Activated CD8-positive, alpha-beta memory T cell treated with anti-CD3 and anti-CD28 coated beads, Interleukin-2, amount 10 ng/mL, durations not matched to agents 7 days and 5 days (primary cell): ENCODE measurements at regions not wholly inside any gene's neighbourhood (a gene's known extent, or its start where the extent isn't known, plus 50 kb on each side); places are given as distances from the start of the nearest gene placed in this dataset.
"Not testable (repeated sequence)": the region's sequence is repeated elsewhere in the genome, so short reads cannot be mapped to it uniquely, and the experiment has no call there.

Source experiments
- ATAC-seq: fragments of 150-1000 bp; cut with Tn5 transposase; one replicate; pipeline ENCODE4 v1.10.0; 2021; ENCODE audit warnings: moderate library complexity
- CTCF ChIA-PET: fragments of 350-600 bp; sonication (Branson Sonifier 250); formaldehyde crosslinking; loops from one replicate; lab custom pipeline; 2021; ENCODE audit warnings: antibody characterized with exemption; lab: Charles Lee
- DNase-seq: peaks from one replicate; pipeline ENCODE4 v3.0.0-alpha.2; 2020
- H3K27ac Mint-ChIP-seq: one replicate; pipeline ENCODE4 v1.8.0; 2021; ENCODE audit warnings: mild to moderate bottlenecking, mixed read lengths
- H3K27me3 Mint-ChIP-seq: one replicate; pipeline ENCODE4 v1.8.0; 2021; ENCODE audit warnings: mixed read lengths
- H3K36me3 Mint-ChIP-seq: one replicate; pipeline ENCODE4 v1.8.0; 2021; ENCODE audit warnings: mild to moderate bottlenecking, mixed read lengths
- H3K4me1 Mint-ChIP-seq: one replicate; pipeline ENCODE4 v1.8.0; 2021; ENCODE audit warnings: mixed read lengths
- H3K4me3 Mint-ChIP-seq: one replicate; pipeline ENCODE4 v1.8.0; 2021; ENCODE audit warnings: mild to moderate bottlenecking, moderate library complexity, mixed read lengths
- H3K9me3 Mint-ChIP-seq: one replicate; pipeline ENCODE4 v1.8.0; 2022; ENCODE audit warnings: low read depth, mixed read lengths

DNA sequence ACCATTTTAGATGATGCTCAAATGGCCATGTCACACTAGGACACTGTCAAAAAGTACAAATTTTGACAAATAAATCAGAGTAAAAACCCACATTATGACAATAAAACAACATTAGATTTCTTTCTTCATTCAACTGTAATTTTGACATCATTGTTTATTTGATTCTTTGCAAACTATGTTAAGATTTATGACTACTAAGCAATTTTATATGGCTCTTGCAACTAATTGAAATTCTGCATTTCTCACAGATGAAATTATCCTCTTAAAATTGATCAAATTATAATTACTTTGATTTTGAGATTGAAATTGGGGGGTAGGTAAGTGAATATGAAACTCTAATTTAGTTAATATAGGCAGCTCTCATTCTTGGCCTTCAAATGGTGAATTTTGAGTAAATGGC is 59.8 kb downstream of the ATOH1 start:
- H3K27me3 Mint-ChIP-seq = no peaks in the 10 kb centered on the region
- H3K4me3 Mint-ChIP-seq = no peak overlapping the region
- H3K36me3 Mint-ChIP-seq = no peaks in the 10 kb centered on the region
- no peaks in the 10 kb centered on the region for H3K9me3 Mint-ChIP-seq
- DNase-seq = no peak
- no peaks in the 10 kb centered on the region for H3K4me1 Mint-ChIP-seq
- H3K27ac Mint-ChIP-seq = no peak overlapping the region
- CTCF ChIA-PET = no interaction called here
- no peak for ATAC-seq

GRCh38 chr4:93888768-93889167 is 60.2 kb downstream of the ATOH1 start:
- Mint-ChIP-seq H3K9me3 (no peaks in the 10 kb centered on the region), H3K4me3 (no peak overlapping the region), H3K27ac (no peak overlapping the region), H3K27me3 (no peaks in the 10 kb centered on the region), H3K36me3 (no peaks in the 10 kb centered on the region), H3K4me1 (no peaks in the 10 kb centered on the region)
- ATAC-seq (no peak), DNase-seq (no peak)
- CTCF ChIA-PET = no interaction called here

- Mint-ChIP-seq H3K4me1 (no peaks in the 10 kb centered on the region), H3K4me3 (no peak overlapping the region), H3K36me3 (no peaks in the 10 kb centered on the region), H3K27me3 (no peaks in the 10 kb centered on the region), H3K27ac (no peak overlapping the region), H3K9me3 (no peaks in the 10 kb centered on the region)
- ATAC-seq (no peak), DNase-seq (no peak)
- CTCF ChIA-PET = no interaction called here
Observed at GRCh38 chr4:93891244-93891643, 62.7 kb downstream of the ATOH1 start.

- H3K36me3 Mint-ChIP-seq = no peaks in the 10 kb centered on the region
- CTCF ChIA-PET = no interaction called here
- H3K4me3 Mint-ChIP-seq = no peak overlapping the region
- no peaks in the 10 kb centered on the region for H3K27me3 Mint-ChIP-seq
- no peaks in the 10 kb centered on the region for H3K4me1 Mint-ChIP-seq
- H3K27ac Mint-ChIP-seq = no peak overlapping the region
- DNase-seq = no peak
- no peaks in the 10 kb centered on the region for H3K9me3 Mint-ChIP-seq
- no peak for ATAC-seq
Observed at GRCh38 chr4:93894995-93895394, 66.4 kb downstream of the ATOH1 start.

DNA sequence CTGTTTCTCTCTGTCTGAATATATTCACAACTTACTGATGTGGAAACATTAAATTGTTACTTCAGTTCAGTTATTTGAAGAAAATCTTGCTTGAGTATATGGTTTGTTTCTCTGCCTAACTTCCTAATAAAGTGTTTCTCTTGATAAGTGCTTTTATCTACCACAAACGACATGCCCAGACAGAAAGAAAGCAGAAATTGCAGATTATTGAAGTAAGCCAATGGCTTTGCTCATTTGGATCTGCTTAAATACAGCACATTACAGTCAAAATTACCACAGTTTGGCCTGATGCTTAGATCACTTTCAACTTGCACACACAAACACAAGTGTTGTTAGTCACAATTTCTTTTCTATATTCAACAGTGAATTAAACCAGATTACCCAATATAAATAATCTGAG is 68.0 kb downstream of the ATOH1 start:
- CTCF ChIA-PET = no interaction called here
- H3K27ac Mint-ChIP-seq = no peak overlapping the region
- no peaks in the 10 kb centered on the region for H3K4me1 Mint-ChIP-seq
- H3K36me3 Mint-ChIP-seq = no peaks in the 10 kb centered on the region
- ATAC-seq = no peak
- no peaks in the 10 kb centered on the region for H3K27me3 Mint-ChIP-seq
- no peak overlapping the region for H3K4me3 Mint-ChIP-seq
- no peaks in the 10 kb centered on the region for H3K9me3 Mint-ChIP-seq
- DNase-seq = no peak

DNA sequence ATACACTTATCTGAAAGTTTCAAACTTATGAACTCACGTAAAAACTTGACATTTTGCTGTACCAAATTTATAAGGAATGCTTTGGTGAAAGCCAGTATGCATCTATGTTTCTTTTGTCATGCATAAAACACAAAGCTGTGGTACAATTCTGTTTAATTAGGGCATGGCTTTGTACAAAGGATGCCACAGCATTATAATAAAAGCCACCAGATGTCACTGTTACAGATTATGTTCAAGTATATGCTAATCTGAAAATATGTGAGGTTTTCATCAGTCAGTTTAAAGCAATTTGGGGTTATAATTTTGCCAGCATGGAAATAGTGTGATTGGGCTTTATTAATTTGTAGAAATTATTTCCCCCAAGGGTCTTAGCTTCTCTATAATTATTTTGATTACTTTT is 69.0 kb downstream of the ATOH1 start:
- no peaks in the 10 kb centered on the region for H3K27me3 Mint-ChIP-seq
- DNase-seq (no peak), ATAC-seq (no peak)
- no peaks in the 10 kb centered on the region for H3K4me1 Mint-ChIP-seq
- no peak overlapping the region for H3K27ac Mint-ChIP-seq
- H3K4me3 Mint-ChIP-seq = no peak overlapping the region
- H3K36me3 Mint-ChIP-seq = no peaks in the 10 kb centered on the region
- CTCF ChIA-PET = interaction anchor here (0.6 to 0.7 kb wide), 2 partner anchors 809 to 1962 kb away, joined by 3 to 4 read pairs; no protein-coding TSS in a partner anchor
- H3K9me3 Mint-ChIP-seq = no peaks in the 10 kb centered on the region

- ATAC-seq = no peak
- CTCF ChIA-PET = no interaction called here
Observed at GRCh38 chr4:93908778-93909177, 80.2 kb downstream of the ATOH1 start.

GRCh38 chr4:93911671-93912070 is 83.1 kb downstream of the ATOH1 start:
- Mint-ChIP-seq H3K27ac (no peak overlapping the region), H3K4me1 (no peaks in the 10 kb centered on the region), H3K4me3 (no peak overlapping the region), H3K27me3 (no peaks in the 10 kb centered on the region), H3K36me3 (no peaks in the 10 kb centered on the region), H3K9me3 (no peaks in the 10 kb centered on the region)
- no peak for DNase-seq
- ATAC-seq = no peak
- CTCF ChIA-PET = no interaction called here

More at GRCh38 chr4:93908778-93909177, 80.2 kb downstream of the ATOH1 start:
- no peak for DNase-seq
- H3K27ac Mint-ChIP-seq = no peak overlapping the region
- H3K4me3 Mint-ChIP-seq = no peak overlapping the region
- H3K36me3 Mint-ChIP-seq = no peaks in the 10 kb centered on the region
- no peaks in the 10 kb centered on the region for H3K4me1 Mint-ChIP-seq
- no peaks in the 10 kb centered on the region for H3K27me3 Mint-ChIP-seq
- H3K9me3 Mint-ChIP-seq = no peaks in the 10 kb centered on the region

DNA sequence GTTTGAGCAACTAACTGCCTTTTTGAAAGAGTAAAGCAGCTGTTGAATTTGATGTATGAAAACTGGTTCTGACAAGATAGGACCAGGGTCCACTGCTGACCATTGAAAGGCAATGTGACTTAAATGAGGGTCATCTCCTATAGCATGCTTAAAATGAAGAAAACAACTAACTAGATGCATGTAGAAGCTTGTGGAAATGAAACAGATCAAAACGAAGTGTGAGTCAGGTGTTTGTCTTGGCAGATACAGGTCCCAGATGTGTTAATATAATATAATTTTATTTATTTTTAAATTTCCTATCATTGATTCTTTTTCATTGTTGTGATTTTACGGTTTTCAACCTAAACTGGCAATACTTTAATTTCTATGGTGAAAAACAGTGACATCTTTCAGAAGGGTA is 83.6 kb downstream of the ATOH1 start:
- CTCF ChIA-PET = no interaction called here
- ATAC-seq = no peak

DNA sequence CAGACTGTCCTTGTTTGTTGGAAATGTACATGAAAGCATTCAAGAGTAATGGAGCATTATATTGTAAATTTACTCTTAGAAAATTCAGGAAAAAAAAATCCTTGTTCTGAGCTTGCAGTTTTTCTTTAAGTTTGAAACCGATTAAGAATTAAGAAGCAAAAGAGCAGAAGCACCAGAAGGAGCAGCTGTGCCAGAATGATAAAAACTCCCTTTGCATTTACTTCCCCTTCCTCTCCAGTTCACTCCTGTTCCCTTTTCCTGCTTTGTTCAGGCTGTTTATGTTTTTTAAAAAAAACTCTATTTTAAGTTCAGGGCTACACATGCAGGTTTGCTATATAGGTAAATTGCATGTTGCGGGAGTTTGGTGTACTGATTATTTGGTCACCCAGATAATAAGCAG is 90.3 kb downstream of the ATOH1 start:
- Mint-ChIP-seq H3K4me1 (no peaks in the 10 kb centered on the region), H3K27ac (no peak overlapping the region), H3K9me3 (peaks cover 2% of the 10 kb centered on the region), H3K27me3 (no peaks in the 10 kb centered on the region), H3K36me3 (no peaks in the 10 kb centered on the region), H3K4me3 (no peak overlapping the region)
- CTCF ChIA-PET = no interaction called here
- ATAC-seq (no peak), DNase-seq (no peak)

More for the DNA sequence above, 83.6 kb downstream of the ATOH1 start:
- H3K4me3 Mint-ChIP-seq = no peak overlapping the region
- H3K9me3 Mint-ChIP-seq = no peaks in the 10 kb centered on the region
- no peaks in the 10 kb centered on the region for H3K4me1 Mint-ChIP-seq
- no peaks in the 10 kb centered on the region for H3K36me3 Mint-ChIP-seq
- DNase-seq = no peak
- H3K27ac Mint-ChIP-seq = no peak overlapping the region
- H3K27me3 Mint-ChIP-seq = no peaks in the 10 kb centered on the region

DNA sequence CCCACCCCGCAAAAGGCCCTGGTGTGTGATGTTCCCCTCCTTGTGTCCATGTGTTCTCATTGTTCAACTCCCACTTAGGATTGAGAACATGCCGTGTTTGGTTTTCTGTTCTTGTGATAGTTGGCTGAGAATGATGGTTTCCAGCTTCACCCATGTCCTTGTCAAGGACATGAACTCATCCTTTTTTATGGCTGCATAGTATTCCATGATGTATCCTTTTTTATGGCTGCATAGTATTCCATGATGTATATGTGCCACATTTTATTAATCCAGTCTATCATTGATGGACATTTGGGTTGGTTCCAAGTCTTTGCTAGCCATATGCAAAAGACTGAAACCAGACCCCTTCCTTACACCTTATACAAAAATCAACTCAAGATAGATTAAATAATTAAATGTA is 95.0 kb downstream of the ATOH1 start:
- H3K4me3 Mint-ChIP-seq, CTCF ChIA-PET, H3K27ac Mint-ChIP-seq, H3K36me3 Mint-ChIP-seq, ATAC-seq, H3K9me3 Mint-ChIP-seq, DNase-seq, H3K4me1 Mint-ChIP-seq, H3K27me3 Mint-ChIP-seq: not testable (repeated sequence)

DNA sequence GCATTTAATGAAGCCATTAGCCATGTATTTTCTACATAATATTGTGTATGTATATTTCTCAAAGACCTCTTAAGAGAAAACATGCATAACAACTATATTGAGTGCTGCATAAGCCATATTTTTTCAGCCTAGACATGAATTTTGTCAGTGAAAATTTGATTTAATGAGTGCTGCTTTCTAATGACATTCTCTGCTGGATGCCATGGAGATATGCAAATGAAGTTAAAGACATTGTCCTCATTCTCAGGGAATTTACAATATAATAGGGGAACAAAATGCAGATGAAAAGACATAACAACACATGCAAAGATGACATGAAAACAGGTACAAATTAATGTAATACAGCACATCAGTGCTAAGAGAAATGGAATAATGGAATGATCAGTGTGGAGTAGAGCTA is 118.7 kb downstream of the ATOH1 start:
- Mint-ChIP-seq H3K27ac (no peak overlapping the region), H3K4me1 (no peaks in the 10 kb centered on the region), H3K27me3 (no peaks in the 10 kb centered on the region), H3K9me3 (no peaks in the 10 kb centered on the region), H3K4me3 (no peak overlapping the region), H3K36me3 (no peaks in the 10 kb centered on the region)
- no peak for ATAC-seq
- no peak for DNase-seq
- CTCF ChIA-PET = no interaction called here

- H3K27ac Mint-ChIP-seq, H3K27me3 Mint-ChIP-seq, CTCF ChIA-PET: not testable (repeated sequence)
Observed at GRCh38 chr4:93950239-93950638, 121.7 kb downstream of the ATOH1 start.

DNA sequence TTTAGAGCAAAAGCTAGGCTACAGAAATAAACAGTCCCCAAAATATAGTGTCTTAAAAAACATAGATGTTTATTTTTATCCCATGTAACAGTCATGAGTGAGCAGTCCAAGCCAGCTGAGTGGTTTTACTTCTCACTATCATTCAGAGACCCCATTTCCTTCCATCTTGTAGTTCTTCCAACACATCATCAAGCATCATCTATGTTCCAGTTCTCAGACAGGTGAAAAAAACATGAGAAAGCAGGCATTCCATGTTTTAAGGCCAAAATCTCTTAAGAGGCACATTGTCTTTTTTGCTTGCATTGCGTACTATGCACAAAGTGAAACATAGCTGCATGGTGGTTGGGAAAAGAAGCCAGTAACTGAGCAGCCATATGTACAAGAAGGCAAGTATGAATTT is 128.6 kb downstream of the ATOH1 start:
- Mint-ChIP-seq H3K4me3 (no peak overlapping the region), H3K4me1 (no peaks in the 10 kb centered on the region), H3K27me3 (no peaks in the 10 kb centered on the region), H3K36me3 (no peaks in the 10 kb centered on the region), H3K9me3 (peaks cover 5% of the 10 kb centered on the region), H3K27ac (no peak overlapping the region)
- no peak for DNase-seq
- CTCF ChIA-PET = no interaction called here
- no peak for ATAC-seq

More at GRCh38 chr4:93950239-93950638, 121.7 kb downstream of the ATOH1 start:
- H3K9me3 Mint-ChIP-seq, H3K4me1 Mint-ChIP-seq, H3K36me3 Mint-ChIP-seq, H3K4me3 Mint-ChIP-seq, DNase-seq, ATAC-seq: not testable (repeated sequence)

DNA sequence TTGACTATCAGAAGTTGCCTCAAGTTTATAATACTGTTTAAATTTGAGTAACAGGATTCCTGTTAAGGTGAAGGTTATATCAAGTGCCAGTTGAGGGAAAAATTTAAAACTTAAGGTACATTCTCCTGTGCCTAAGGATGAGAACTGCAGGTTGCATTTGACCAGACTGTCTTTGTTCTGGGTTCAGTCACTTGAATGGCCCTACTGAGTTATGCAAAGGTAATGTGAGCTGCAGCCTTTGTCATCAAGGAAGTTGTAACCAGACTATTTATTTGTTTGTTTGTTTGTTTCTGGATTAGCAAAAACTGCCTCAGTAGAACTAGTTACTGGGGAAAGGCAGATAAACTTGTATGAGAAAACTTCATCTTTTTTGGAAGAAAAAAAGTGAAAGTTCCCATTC is 131.9 kb downstream of the ATOH1 start:
- Mint-ChIP-seq H3K36me3 (no peaks in the 10 kb centered on the region), H3K4me1 (no peaks in the 10 kb centered on the region), H3K27me3 (no peaks in the 10 kb centered on the region), H3K27ac (no peak overlapping the region), H3K4me3 (no peak overlapping the region), H3K9me3 (peaks cover 5% of the 10 kb centered on the region)
- CTCF ChIA-PET = no interaction called here
- no peak for ATAC-seq
- no peak for DNase-seq
